H9 (cell line): ENCODE measurements at regions not wholly inside any gene's neighbourhood (a gene's known extent, or its start where the extent isn't known, plus 50 kb on each side); places are given as distances from the start of the nearest gene placed in this dataset.
A peak's percentile ranks its signal among the peaks of the same experiment; 100 is the strongest.

Source experiments
- DNase-seq: peaks from one replicate; pipeline ENCODE4 v3.0.0-alpha.2; 2017
- H2AFZ ChIP-seq: one replicate; pipeline ENCODE4 v1.6.1; 2013; ENCODE audit warnings: mild to moderate bottlenecking, low read length, control low read depth, moderate library complexity
- H2AK5ac ChIP-seq: 2 replicates; pipeline ENCODE4 v1.6.1; 2013; ENCODE audit warnings: low read length, control low read depth, mixed read lengths; ENCODE audit not compliant: insufficient read length
- H2BK120ac ChIP-seq: one replicate; pipeline ENCODE4 v1.6.1; 2013; ENCODE audit warnings: low read depth, mild to moderate bottlenecking, low read length, control low read depth, inconsistent platforms; ENCODE audit not compliant: poor library complexity, severe bottlenecking
- H2BK12ac ChIP-seq: 2 replicates; pipeline ENCODE4 v1.6.1; 2013; ENCODE audit warnings: low read length, control low read depth, mixed read lengths, low read depth; ENCODE audit not compliant: insufficient read length
- H2BK15ac ChIP-seq: 2 replicates; pipeline ENCODE4 v1.6.1; 2013; ENCODE audit warnings: low read depth, low read length, control low read depth
- H2BK20ac ChIP-seq: one replicate; pipeline ENCODE4 v1.6.1; 2013; ENCODE audit warnings: low read depth, mild to moderate bottlenecking, low read length, control low read depth, inconsistent platforms; ENCODE audit not compliant: poor library complexity, severe bottlenecking
- H2BK5ac ChIP-seq: 2 replicates; pipeline ENCODE4 v1.6.1; 2013; ENCODE audit warnings: low read length, control low read depth, mixed read lengths; ENCODE audit not compliant: insufficient read length
- H3K14ac ChIP-seq: 2 replicates; pipeline ENCODE4 v1.6.1; 2013; ENCODE audit warnings: low read length, control low read depth; ENCODE audit not compliant: insufficient read depth
- H3K18ac ChIP-seq: 2 replicates; pipeline ENCODE4 v1.6.1; 2013; ENCODE audit warnings: low read depth, mild to moderate bottlenecking, mixed read lengths, low read length, control low read depth; ENCODE audit not compliant: insufficient read length
- H3K23ac ChIP-seq: 2 replicates; pipeline ENCODE4 v1.6.1; 2013; ENCODE audit warnings: low read length, control low read depth, mixed read lengths, low read depth; ENCODE audit not compliant: insufficient read length
- H3K23me2 ChIP-seq: 2 replicates; pipeline ENCODE4 v1.6.1; 2013; ENCODE audit warnings: low read depth, mild to moderate bottlenecking, mixed read lengths, low read length, control low read depth; ENCODE audit not compliant: insufficient read length, poor library complexity, severe bottlenecking
- H3K27ac ChIP-seq: 2 replicates; pipeline ENCODE4 v1.5.1; 2013; ENCODE audit warnings: low read length, control low read depth, mixed read lengths, low read depth; ENCODE audit not compliant: insufficient read length
- H3K27me3 ChIP-seq: 2 replicates; pipeline ENCODE4 v1.6.1; 2013; ENCODE audit warnings: low read length, control low read depth, inconsistent platforms; ENCODE audit not compliant: insufficient read depth
- H3K4ac ChIP-seq: 2 replicates; pipeline ENCODE4 v1.6.1; 2013; ENCODE audit warnings: low read depth, mild to moderate bottlenecking, control low read depth, inconsistent platforms, low read length, moderate library complexity
- H3K4me1 ChIP-seq: 2 replicates; pipeline ENCODE4 v1.6.1; 2013; ENCODE audit warnings: low read length, control low read depth, inconsistent platforms; ENCODE audit not compliant: insufficient read depth
- H3K4me2 ChIP-seq: 2 replicates; pipeline ENCODE4 v1.6.1; 2013; ENCODE audit warnings: low read length, control low read depth, mixed read lengths; ENCODE audit not compliant: insufficient read length, insufficient read depth
- H3K56ac ChIP-seq: 2 replicates; pipeline ENCODE4 v1.6.1; 2013; ENCODE audit warnings: low read depth, mild to moderate bottlenecking, mixed read lengths, low read length, control low read depth; ENCODE audit not compliant: insufficient read length
- H3K79me1 ChIP-seq: 2 replicates; pipeline ENCODE4 v1.6.1; 2013; ENCODE audit warnings: low read depth, mild to moderate bottlenecking, moderate library complexity, low read length, control low read depth, inconsistent platforms; ENCODE audit not compliant: insufficient read depth, poor library complexity, severe bottlenecking
- H3K79me2 ChIP-seq: 2 replicates; pipeline ENCODE4 v1.6.1; 2013; ENCODE audit warnings: low read length, control low read depth, inconsistent platforms; ENCODE audit not compliant: insufficient read depth
- H3K9ac ChIP-seq: 2 replicates; pipeline ENCODE4 v1.6.1; 2013; ENCODE audit warnings: low read length, control low read depth, mixed read lengths; ENCODE audit not compliant: insufficient read length; ENCODE audit errors: extremely low read depth
- H3K9me3 ChIP-seq: one replicate; pipeline ENCODE4 v1.6.1; 2013; ENCODE audit warnings: low read depth, low read length, inconsistent platforms; ENCODE audit not compliant: control insufficient read depth
- H3T11ph ChIP-seq: one replicate; pipeline ENCODE4 v1.6.1; 2013; ENCODE audit warnings: mild to moderate bottlenecking, low read length, control low read depth, inconsistent platforms
- H4K20me1 ChIP-seq: one replicate; pipeline ENCODE4 v1.6.1; 2013; ENCODE audit not compliant: control insufficient read depth, insufficient read length, insufficient read depth
- H4K5ac ChIP-seq: 2 replicates; pipeline ENCODE4 v1.6.1; 2013; ENCODE audit warnings: low read depth, mild to moderate bottlenecking, mixed read lengths, low read length, control low read depth; ENCODE audit not compliant: insufficient read length
- H4K8ac ChIP-seq: replicated peaks from 2 replicates; pipeline ENCODE4 v1.6.1; 2013; ENCODE audit warnings: low read length, control low read depth, mixed read lengths, low read depth; ENCODE audit not compliant: insufficient read length
- H4K91ac ChIP-seq: 2 replicates; pipeline ENCODE4 v1.6.1; 2013; ENCODE audit warnings: low read depth, mild to moderate bottlenecking, moderate library complexity, mixed read lengths, low read length, control low read depth; ENCODE audit not compliant: insufficient read length
- H3K27ac Mint-ChIP-seq, 3 experiments: 2 replicates in 2 of 3; 3 replicates in 1 of 3; pipeline ENCODE4 v1.8.0; 2020 to 2021; ENCODE audit warnings: mixed read lengths in 3 of 3, mild to moderate bottlenecking in 1 of 3, moderate library complexity in 1 of 3
- H3K27me3 Mint-ChIP-seq: 2 replicates; pipeline ENCODE4 v1.8.0; 2021; ENCODE audit warnings: low read depth, mild to moderate bottlenecking, moderate library complexity, mixed read lengths
- H3K36me3 Mint-ChIP-seq, 3 experiments: 2 replicates in 2 of 3; 3 replicates in 1 of 3; pipeline ENCODE4 v1.8.0; 2020 to 2021; ENCODE audit warnings: low read depth in 3 of 3, mixed read lengths in 3 of 3; ENCODE audit not compliant: insufficient read depth in 1 of 3
- H3K4me1 Mint-ChIP-seq, 2 experiments: 2 replicates each; pipeline ENCODE4 v1.8.0; 2020; ENCODE audit warnings: mixed read lengths in 2 of 2
- H3K4me3 Mint-ChIP-seq, 2 experiments: 2 replicates in 1 of 2; 3 replicates in 1 of 2; pipeline ENCODE4 v1.8.0; 2020 to 2021; ENCODE audit warnings: mild to moderate bottlenecking in 2 of 2, mixed read lengths in 2 of 2, moderate library complexity in 1 of 2
- H3K9me3 Mint-ChIP-seq, 2 experiments: 2 replicates in 1 of 2; 3 replicates in 1 of 2; pipeline ENCODE4 v1.8.0; 2020; ENCODE audit warnings: mild to moderate bottlenecking in 2 of 2, mixed read lengths in 2 of 2, moderate library complexity in 1 of 2
- CTCF ChIP-seq: fragments of 200-600 bp; sonication (generic); conservative IDR thresholded peaks from 3 replicates; pipeline ENCODE4 v1.8.0; 2021; ENCODE audit warnings: antibody characterized with exemption, mild to moderate bottlenecking
- WGBS: extraction: QIAGEN DNeasy Blood & Tissue Kit; methylation state at CpG from one replicate; pipeline ENCODE4 v1.1.7; 2013; ENCODE audit warnings: missing lambda C conversion rate, low lambda C conversion rate, mixed read lengths; ENCODE audit not compliant: insufficient read length; ENCODE audit errors: extremely low coverage; 5-methylcytosine and 5-hydroxymethylcytosine counted together

GRCh38 chr2:12495247-12495868 is 221.4 kb upstream of the TRIB2 start:
- Histone ChIP-seq H3K27me3 (no peaks in the 10 kb centered on the region), H2BK120ac (no peak overlapping the region), H4K5ac (no peak overlapping the region), H3K27ac (no peak overlapping the region), H3K79me1 (no peaks in the 10 kb centered on the region), H3K4ac (no peak overlapping the region), H2AFZ (no peak overlapping the region), H4K8ac (no peak overlapping the region), H3K4me1 (no peaks in the 10 kb centered on the region), H3K23ac (no peak overlapping the region), H2BK12ac (no peak overlapping the region), H4K91ac (no peak overlapping the region), H3K4me2 (no peak overlapping the region), H2BK15ac (no peak overlapping the region), H2AK5ac (no peak overlapping the region), H3K18ac (no peak overlapping the region), H4K20me1 (no peaks in the 10 kb centered on the region), H3K56ac (no peak overlapping the region), H3K14ac (no peak overlapping the region), H3K9me3 (no peaks in the 10 kb centered on the region), H3K23me2 (no peaks in the 10 kb centered on the region), H3K9ac (no peak overlapping the region), H3K79me2 (no peaks in the 10 kb centered on the region), H2BK5ac (no peak overlapping the region), H3T11ph (no peak overlapping the region), H2BK20ac (no peak overlapping the region)
- H3K9me3 Mint-ChIP-seq, result no peaks in the 10 kb centered on the region; a peak in 1 of 5 replicates
- no peaks in the 10 kb centered on the region for H3K4me1 Mint-ChIP-seq
- DNase-seq, result no peak
- 0 out of 7 replicates have a peak overlapping the region, but pooled peaks of 1 of the 3 experiments have one; percentile 6 for H3K27ac Mint-ChIP-seq
- TF ChIP-seq CTCF, result no peak
- H3K27me3 Mint-ChIP-seq, result no peaks in the 10 kb centered on the region
- no peaks in the 10 kb centered on the region for H3K36me3 Mint-ChIP-seq
- no CpG with 5 or more reads among the region's 7 CpGs for WGBS
- H3K4me3 Mint-ChIP-seq, result no peak overlapping the region
